ENCODE measurements at regions not wholly inside any gene's neighbourhood (a gene's known extent, or its start where the extent isn't known, plus 50 kb on each side); places are given as distances from the start of the nearest gene placed in this dataset.
A peak's percentile ranks its signal among the peaks of the same experiment; 100 is the strongest.

DNA sequence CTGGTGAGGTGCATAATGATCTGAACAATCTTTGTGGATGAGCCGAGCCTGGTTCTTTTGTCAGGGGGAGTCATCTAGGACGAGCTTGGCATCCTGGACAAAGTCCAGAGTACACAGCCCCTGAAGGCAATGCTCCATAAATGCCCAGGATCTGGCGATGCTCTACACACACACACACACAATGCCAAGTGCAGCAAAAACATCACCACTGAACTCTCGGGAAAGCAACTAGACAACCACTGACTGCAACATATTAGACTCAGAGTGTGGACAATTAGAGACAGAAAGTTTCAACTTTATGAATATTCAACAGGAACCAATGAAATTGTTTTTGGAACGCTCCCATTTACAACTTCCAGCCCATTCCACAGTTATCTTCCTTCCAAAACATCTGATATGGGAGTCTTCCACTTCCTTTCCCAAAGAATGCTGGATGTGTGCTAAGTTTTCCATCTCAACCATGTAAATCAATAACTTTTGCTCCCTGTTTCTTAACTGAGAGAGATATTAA, 227.6 kb upstream of the ANKRD55 start:
- no peak for DNase-seq
- intact Hi-C loops (cut with DNase I), result loop anchor here in 1 of 2 donors (10.0 kb wide), 1 partner anchor 354 kb away; the partner anchor contains the start of gene MAP3K1
- peak; percentile 14 to 23 for ATAC-seq

DNA sequence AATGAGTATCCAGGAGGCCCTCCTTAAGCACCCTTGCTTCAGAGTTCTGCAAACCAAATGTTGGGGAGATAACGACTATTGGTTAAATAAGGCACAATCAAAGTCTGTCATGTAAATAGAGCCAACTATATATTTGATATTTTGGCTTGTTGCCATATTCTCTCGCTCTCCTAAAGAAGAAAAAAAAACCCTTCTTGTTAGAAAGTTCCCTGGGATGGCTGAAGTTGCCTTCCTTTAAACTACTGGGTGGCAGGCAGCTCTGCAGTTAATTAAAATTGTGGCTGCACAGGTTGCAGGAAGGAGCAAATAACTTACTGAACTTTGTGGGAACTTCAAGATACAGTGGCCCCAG, 227.0 kb upstream of the ANKRD55 start:
- intact Hi-C loops (cut with DNase I), result loop anchor here in 1 of 2 donors (10.0 kb wide), 1 partner anchor 355 kb away; the partner anchor contains the start of gene MAP3K1
- ATAC-seq (no peak), DNase-seq (no peak)

DNA sequence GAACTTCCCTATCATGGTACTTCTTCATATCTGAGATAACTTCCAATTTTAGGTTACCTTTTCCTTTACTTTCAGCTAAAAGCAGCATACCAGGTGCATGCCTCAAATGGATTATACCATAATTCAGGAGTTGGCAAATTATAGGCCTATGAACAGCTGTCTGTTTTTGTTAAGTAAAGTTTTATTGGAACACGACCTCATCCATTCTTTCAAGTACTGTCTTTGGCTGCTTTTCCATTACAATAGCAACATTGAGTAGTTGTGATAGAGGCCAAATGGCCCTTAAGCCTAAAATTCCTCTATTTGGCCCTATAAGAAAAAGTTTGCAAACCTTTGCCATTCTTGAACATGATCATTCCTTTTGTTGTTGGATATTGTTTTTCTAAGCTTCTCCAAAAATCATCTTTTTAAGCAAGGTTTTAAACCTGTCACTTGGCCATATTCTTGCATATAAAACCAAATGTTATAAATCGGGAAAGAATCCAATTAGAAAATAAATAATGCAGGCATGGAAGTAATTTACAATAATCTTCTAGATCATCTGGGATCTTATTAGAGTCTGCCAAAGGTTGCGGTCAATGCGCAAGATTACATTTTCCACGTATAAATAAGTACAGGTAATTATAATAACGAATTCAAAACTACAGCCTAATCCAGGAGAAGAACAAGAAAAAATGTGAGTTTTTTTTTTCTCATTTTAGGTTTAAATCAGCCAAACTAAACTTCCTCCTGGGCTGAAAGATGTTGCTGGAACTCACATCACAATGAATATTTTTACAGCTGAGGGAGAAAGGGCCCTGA, 226.5 kb upstream of the ANKRD55 start:
- DNase-seq (no peak), ATAC-seq (no peak)
- intact Hi-C loops (cut with DNase I), result loop anchor here in 1 of 2 donors (10.0 kb wide), 1 partner anchor 355 kb away; the partner anchor contains the start of gene MAP3K1

DNA sequence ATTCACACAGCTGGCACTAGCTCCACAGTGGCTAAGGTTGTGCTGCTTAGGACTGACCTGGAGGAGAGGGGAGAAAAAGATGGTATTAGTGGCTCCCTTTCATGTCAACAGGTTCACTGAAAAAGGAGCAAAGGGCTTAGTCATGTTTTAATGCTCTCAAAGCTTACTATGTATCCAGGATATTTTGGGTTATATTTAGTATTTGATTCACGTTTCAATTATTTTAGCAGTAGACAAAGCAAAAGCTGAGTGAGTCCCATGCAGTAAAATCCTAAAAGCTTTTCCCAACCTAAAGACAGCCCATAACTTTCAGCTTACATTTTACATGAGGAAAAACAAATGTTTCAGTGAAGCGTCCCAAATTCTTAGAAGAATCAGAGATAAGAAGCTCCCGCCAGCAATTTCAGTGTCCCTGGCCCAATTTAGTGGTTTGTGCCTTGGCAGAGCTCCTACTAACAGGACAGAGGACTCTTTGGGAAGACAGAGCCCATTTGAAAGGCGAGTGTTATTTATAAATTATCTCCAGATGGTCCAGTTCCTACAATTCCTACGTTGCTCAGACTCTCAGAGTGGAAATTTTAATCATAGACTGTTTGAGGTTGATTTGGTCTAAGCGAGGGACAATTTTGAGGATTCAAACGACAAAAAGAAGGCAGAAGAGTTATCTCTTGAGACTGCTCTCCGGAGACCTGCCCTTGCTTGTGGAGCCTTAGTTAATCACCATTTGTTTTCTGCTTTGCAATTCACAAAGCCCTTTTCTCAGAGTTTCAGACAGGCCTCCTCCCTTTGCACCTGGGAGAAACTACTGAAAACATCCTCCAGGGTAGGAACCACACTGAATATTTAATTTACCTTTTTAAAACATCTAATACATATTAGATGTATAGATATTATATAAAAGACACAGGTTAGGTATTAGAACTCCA, 225.0 kb upstream of the ANKRD55 start:
- ATAC-seq (peak; percentile 79 to 86), DNase-seq (no peak)
- intact Hi-C loops (cut with DNase I), result no loop called here

DNA sequence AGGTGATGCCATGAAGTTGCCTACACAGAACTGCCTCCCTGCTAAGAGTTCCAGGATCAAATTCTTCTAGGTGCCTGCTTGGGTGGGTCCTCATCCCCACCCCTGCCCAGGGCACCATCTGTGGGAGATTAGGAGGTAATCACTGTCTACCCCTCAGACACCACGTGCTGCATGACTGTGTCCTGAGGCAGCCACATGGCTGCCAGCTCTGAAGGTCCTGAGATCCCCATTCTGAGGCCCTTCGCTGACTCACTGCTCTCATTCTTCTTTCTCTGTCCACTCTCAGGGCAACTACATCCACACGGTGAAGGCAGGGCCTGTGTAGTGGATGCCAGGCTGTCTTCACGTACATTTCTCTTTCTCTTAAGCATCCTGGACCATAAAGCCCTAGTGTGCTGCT, 222.9 kb upstream of the ANKRD55 start:
- ATAC-seq (no peak), DNase-seq (no peak)
- intact Hi-C loops (cut with DNase I), result no loop called here

DNA sequence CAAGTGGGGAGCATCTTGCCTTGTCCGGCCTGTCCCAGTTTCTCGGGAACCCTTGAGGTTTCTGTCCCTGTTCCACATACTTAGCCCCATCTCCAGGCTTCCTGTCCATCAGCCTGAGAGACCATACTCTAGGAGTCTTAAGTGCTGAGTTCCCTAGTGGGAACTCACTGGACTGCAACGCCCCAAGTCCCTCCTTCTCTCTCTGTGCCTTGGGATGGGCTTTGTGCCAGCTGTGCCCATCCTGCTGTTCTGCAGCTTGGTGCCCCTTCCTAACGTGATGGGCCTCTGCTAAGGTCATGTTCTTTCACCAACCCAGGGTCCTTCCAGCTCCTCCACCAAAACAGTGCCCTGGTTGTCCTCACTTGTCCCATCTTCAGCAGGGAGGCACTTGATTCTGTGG, 222.3 kb upstream of the ANKRD55 start:
- intact Hi-C loops (cut with DNase I), result no loop called here
- ATAC-seq, result no peak
- DNase-seq, result no peak

DNA sequence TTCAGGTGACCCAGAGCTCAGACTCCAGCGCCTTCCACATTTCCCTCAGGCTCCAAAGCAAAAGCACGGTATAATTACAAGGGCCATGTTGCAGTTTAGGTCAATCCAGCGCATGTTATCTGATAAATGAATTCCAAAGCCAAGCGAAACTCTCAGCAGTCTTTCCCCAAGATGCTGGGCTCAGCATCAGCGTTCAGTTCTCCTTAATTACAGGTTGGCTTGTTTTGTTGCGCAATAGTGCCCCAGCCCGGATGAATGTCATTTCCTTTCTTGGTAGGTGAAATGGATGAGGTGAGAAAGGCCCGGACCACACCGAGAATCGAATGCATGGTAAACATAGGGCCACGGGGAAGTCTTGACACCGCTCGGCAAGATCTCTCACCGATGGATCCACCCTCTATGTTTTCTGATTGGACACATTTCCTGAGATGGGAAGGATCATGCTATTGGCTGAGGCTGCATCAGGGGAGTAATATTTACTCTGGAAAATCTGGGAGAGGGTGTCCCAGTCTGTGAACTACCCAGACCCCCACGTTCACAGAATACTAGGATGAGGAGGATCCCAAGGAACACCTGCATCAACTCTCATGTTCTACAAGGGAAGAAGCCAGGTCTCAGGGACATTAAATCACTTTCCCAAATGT, 221.2 kb upstream of the ANKRD55 start:
- no peak for DNase-seq
- ATAC-seq, result no peak
- intact Hi-C loops (cut with DNase I), result no loop called here

DNA sequence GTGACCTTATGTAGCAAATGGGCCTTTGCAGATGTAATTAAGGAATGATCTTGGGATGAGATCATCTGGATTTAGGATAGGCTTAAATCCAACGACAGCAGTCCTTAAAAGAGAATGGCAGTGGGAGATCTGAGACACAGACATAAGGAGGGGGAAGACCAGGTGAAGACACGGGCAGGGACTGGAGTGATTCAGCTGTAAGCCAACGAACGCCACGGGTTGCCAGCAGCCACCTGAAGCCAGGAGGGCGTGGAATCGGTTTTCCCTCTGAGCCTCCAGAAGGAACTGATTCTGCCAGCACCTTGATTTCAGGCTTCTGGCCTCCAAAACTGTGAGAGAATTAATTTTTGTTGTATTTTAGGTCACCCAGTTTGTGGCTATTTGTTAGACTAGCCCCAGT, 218.6 kb upstream of the ANKRD55 start:
- intact Hi-C loops (cut with DNase I), result no loop called here
- DNase-seq (no peak), ATAC-seq (no peak)

DNA sequence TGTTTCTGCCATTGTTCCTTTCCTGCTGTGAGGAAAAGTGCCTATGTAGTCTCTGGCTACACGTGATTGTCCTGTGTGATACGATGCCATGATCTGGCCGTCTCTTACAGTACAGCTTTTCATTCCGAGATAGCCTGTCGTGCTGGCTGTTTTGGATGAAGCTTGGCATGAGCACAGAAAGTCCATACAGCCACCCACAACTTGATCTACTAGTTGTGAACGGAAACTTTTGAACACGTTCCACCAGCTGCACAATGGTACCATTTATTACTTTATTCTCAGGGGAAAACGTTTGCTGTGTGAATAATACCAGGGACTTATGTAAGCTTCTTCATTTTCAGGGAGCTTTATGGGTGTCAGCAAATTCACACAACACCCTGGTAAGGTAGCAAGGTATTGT, 217.6 kb upstream of the ANKRD55 start:
- DNase-seq (peak; percentile 25), ATAC-seq (no peak)
- intact Hi-C loops (cut with DNase I), result no loop called here

DNA sequence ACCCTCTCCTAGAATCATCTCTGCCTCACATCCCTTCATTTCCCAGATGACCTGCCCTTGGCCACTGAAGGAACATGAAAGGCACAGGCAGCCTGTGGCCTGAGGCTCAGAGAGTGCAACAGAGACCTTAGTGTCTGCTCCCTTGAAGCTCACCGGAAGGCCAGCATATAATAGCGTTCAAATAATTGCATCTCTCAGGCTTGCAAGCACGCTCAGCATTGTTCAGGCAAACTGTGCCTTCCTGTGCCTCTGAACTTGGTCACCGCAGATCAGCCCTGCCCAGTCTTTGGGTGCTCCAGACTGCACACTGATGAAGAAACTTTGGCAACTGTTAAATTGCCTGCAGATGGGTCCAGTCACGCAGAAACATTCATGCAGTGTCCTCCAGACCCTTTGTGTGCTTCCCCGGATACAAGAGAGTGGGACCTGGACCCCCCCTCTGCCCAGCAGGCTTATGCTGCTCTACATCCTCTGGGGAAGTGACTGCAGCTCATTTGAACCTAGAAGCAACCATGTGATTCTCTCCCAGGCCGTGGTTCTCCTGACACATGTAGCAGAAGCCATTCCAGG, 216.0 kb upstream of the ANKRD55 start:
- ATAC-seq, result no peak
- DNase-seq, result no peak
- intact Hi-C loops (cut with DNase I), result no loop called here

DNA sequence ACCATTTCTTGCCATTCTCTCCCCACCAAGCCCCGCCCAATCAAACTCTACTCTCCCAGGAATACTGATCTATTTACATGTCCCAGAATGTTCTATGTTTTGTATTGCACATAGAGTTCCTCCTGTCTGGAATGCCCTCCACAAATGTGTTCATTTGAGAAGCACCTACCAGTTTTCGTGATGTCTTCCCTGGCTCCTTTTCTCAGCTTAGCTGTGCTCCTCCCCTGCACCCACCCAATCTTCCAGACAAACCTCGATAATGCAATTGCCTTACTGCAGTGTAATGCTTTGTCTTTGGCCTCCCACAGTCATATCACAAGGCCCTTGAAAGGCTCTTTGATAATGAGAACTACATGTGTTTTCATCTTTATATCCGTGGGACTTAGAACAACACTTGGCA, 214.5 kb upstream of the ANKRD55 start:
- intact Hi-C loops (cut with DNase I), result no loop called here
- DNase-seq, result no peak
- peak in 1 of 2 donors; percentile 16 for ATAC-seq

DNA sequence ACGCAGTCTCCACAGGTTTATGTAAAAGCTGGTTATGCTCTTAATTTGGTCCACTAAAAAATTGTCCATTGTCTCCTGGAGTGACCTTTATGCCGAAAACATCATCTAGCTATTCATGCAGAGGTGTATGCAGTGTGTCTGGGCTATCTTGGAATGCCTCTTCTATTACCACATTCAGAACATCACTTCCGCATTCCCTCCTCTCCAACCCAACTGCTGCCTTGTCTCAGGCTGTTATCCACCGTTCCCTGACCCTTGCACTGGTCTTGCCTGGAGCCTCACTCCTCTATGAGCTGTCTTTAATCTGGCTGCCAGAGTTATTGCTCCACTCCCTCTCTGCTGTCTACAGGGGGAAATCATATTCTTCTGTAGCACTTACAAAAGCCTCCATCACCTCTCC, 214.1 kb upstream of the ANKRD55 start:
- intact Hi-C loops (cut with DNase I), result no loop called here
- ATAC-seq (peak; percentile 82 to 98), DNase-seq (peak; percentile 28)

DNA sequence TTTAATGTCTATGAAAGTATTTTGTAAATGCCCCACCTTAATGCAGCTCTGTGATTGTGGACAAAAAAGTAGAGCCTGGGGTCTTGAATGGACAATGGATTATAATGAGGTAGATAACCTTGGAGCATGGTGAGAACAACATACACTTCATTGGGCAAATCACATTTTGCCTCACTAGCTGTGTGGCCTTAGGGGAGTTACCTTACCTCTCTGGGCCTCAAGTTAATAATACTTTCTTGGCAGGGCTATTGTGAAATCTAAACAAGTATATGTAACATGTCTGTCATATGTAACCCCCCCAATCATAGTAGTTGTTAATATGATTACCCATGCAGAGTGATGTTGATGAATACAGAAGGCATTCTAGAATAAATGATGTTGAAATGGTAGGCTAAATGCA, 213.6 kb upstream of the ANKRD55 start:
- DNase-seq (no peak), ATAC-seq (no peak)
- intact Hi-C loops (cut with DNase I), result no loop called here

DNA sequence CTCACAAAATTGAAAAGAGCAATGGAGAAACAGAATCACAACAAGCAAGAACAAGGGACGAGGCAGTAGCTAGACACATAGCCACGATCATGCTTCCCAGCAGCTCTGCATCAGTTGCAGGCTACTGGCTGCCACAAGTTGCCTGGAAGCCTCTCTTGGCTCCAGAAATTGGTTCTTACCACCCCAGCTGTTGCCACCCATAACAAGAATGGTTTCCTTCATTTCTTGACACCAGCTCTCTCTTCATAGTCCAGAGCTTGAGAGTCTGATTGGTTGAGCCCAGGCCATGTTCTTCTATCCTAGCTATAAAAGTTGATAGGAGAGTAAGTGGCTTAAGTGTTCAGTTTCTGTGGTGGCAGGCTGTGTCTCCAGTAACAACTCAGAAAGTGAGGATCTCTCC, 210.7 kb upstream of the ANKRD55 start:
- DNase-seq (no peak), ATAC-seq (no peak)
- intact Hi-C loops (cut with DNase I), result no loop called here

DNA sequence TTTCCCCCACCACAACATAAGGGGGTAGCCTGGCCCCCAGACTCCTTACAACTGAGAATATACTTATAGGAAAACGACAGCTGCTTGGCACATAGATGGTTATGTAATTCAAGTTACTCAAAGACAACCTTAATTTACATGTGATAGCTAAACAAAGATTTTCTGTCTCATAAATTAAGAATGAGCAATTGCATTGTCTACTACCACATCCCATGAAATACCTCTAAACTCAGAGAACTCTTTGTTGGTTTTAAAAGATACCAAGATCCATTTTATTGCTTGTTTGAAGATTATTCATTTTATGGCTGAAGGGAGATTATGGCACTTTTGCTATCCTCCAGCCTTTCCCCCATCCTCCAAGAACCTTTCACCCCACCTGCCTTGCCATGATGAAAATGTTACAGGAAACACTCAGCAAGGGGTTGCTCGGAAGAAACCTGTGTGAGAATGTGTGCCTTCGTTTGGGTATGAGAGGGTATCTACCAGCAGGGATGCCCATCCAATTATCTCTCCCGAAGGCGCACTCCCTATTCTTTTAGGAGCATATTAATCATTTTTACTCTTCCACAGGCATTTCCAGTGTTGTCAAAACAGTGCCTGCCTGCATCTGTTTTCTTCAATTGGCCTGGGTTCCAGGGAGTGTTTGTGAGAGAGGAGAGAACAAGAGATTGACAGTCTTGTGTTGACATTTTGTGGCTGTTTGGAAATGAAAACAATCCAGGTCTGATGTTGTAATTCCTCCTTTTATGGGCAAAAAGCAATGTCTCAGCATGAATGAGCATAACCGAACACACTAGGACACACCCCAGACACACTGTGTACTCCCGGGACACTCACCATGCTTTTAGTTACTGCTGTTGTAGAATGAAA, 208.0 kb upstream of the ANKRD55 start:
- ATAC-seq (peak; percentile 44 to 96), DNase-seq (no peak)
- intact Hi-C loops (cut with DNase I), result no loop called here

DNA sequence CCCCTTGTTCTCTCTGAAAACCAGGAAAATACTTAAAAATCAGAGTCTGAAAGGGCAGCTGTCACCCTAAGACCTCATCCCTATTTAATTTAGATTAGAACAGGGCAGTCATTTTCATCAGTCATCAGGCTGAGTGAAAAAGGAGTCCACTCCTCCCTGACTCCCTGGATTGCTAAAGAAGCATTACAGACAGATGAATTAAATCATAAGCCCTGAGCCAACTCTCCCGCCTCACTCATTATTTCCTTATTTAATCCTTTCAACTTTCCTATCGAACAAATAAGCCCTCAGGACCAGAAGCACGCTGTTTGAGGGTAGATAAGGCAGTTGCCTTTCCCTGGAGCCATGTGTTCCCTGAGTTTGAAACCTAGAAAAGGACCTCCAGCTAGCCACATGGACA, 201.9 kb upstream of the ANKRD55 start:
- ATAC-seq (peak in 1 of 2 donors; percentile 22), DNase-seq (no peak)
- intact Hi-C loops (cut with DNase I), result no loop called here

DNA sequence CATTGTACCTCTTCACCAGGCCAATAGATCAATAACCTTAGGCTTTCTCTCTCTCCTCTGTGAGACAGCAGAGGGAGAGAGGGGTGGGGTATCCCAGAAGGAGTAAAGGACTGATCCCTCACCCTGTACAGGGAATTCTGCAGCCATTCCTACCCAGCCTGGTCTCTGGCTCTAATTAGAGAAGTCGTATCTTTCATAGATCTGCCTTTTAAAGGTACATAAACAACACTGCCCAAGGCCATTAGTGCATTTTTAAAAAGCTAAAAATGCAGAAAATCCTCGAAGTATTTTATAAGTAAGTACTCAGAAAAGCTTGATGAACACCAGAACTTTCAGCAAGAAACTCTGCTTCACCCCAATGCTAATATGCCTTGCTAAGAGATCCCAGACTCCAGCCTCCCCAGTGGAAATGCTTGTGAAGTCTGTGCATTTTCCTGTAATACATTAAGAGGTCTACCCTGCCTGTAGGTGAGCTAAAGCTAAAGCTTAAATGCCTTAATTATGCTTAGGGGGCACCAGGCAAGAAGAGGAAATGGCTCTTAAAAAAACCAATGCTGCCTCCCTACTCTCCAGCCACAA, 200.0 kb upstream of the ANKRD55 start:
- DNase-seq, result no peak
- intact Hi-C loops (cut with DNase I), result no loop called here
- ATAC-seq, result no peak

DNA sequence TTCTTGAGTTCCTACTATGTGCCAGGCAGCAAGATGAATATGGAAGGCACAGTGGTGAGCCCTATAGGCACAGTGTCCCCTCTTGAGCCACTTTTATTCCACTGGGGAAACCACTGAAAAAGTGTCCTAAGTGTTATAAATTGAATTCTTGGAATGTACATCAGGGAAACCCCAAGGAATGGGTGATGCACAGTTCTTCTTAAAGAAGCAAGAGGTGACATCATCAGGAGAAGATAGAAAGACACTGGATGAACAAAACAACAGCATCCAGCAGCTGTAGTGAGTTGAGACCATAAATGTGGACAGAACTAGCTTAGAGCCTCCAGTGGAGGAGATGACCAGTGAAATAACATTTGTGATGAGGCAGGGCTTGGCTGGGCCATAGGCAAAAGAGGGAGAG, 199.2 kb upstream of the ANKRD55 start:
- no peak for ATAC-seq
- no peak for DNase-seq
- intact Hi-C loops (cut with DNase I), result no loop called here
